ENCODE measurements at regions not wholly inside any gene's neighbourhood (a gene's known extent, or its start where the extent isn't known, plus 50 kb on each side); places are given as distances from the start of the nearest gene placed in this dataset.

- no peak overlapping the region for H3K9ac ChIP-seq (ENCODE audit: low read depth in 1 of 2, low read length in 2 of 2)
- TF ChIP-seq CTCF (IDR thresholded peaks at IDR 0.05; ENCODE audit: low read depth, low read length, missing input control) (no peak), NR2F2 (IDR thresholded peaks at IDR 0.05) (no peak), FOXA2 (IDR thresholded peaks at IDR 0.05) (no peak), TAF1 (conservative IDR thresholded peaks at IDR 0.05) (no peak), SP1 (IDR thresholded peaks at IDR 0.05) (no peak), MAX (IDR thresholded peaks at IDR 0.05) (no peak), ATF3 (IDR thresholded peaks at IDR 0.05) (no peak), RXRA (IDR thresholded peaks at IDR 0.05) (no peak), EGR1 (IDR thresholded peaks at IDR 0.05; ENCODE audit: low read depth in 2 of 2) (no peak), HNF4A (conservative IDR thresholded peaks at IDR 0.05) (no peak), HNF4G (IDR thresholded peaks at IDR 0.05) (no peak), JUND (IDR thresholded peaks at IDR 0.05) (no peak)
- no peak overlapping the region for H3K27ac ChIP-seq (ENCODE audit: low read depth in 1 of 2, low read length in 2 of 2)
- peaks cover 0 to 3% (median 0%) of the 10 kb centered on the region in 4 donors for H3K27me3 ChIP-seq (ENCODE audit: control insufficient read depth in 4 of 4, insufficient read depth in 4 of 4, low read length in 3 of 4)
- no peaks in the 10 kb centered on the region for H3K9me3 ChIP-seq (ENCODE audit: control insufficient read depth in 4 of 4, low read length in 3 of 4)
- H3K4me1 ChIP-seq (ENCODE audit: control insufficient read depth in 4 of 4, insufficient read depth in 4 of 4, low read length in 3 of 4): no peaks in the 10 kb centered on the region
- H3K4me3 ChIP-seq (ENCODE audit: low read depth in 1 of 3, low read length in 3 of 3): no peak overlapping the region
- H3K36me3 ChIP-seq (ENCODE audit: control insufficient read depth in 4 of 4, insufficient read depth in 3 of 4, low read depth in 1 of 4, low read length in 3 of 4): no peaks in the 10 kb centered on the region
- WGBS: 86% methylated on average over 8 of the region's 8 CpGs
- no peak for DNase-seq (ENCODE audit: low spot score)
Measured at GRCh38 chr1:4596486-4596885, 57.9 kb upstream of the AJAP1 start.

GRCh38 chr1:4597020-4597419, 57.4 kb upstream of the AJAP1 start:
- Histone ChIP-seq H3K27ac (ENCODE audit: low read depth in 1 of 2, low read length in 2 of 2) (no peak overlapping the region), H3K9ac (ENCODE audit: low read depth in 1 of 2, low read length in 2 of 2) (no peak overlapping the region), H3K27me3 (ENCODE audit: control insufficient read depth in 4 of 4, insufficient read depth in 4 of 4, low read length in 3 of 4) (peaks cover 0 to 3% (median 0%) of the 10 kb centered on the region in 4 donors), H3K9me3 (ENCODE audit: control insufficient read depth in 4 of 4, low read length in 3 of 4) (no peaks in the 10 kb centered on the region), H3K4me1 (ENCODE audit: control insufficient read depth in 4 of 4, insufficient read depth in 4 of 4, low read length in 3 of 4) (no peaks in the 10 kb centered on the region), H3K4me3 (ENCODE audit: low read depth in 1 of 3, low read length in 3 of 3) (no peak overlapping the region), H3K36me3 (ENCODE audit: control insufficient read depth in 4 of 4, insufficient read depth in 3 of 4, low read depth in 1 of 4, low read length in 3 of 4) (no peaks in the 10 kb centered on the region)
- TF ChIP-seq RAD21 (IDR thresholded peaks at IDR 0.05) (no peak), EGR1 (IDR thresholded peaks at IDR 0.05; ENCODE audit: low read depth in 2 of 2) (no peak), HNF4A (conservative IDR thresholded peaks at IDR 0.05) (no peak), YY1 (IDR thresholded peaks at IDR 0.05) (no peak), FOXA1 (IDR thresholded peaks at IDR 0.05) (no peak), RXRA (IDR thresholded peaks at IDR 0.05) (no peak), CTCF (IDR thresholded peaks at IDR 0.05; ENCODE audit: low read depth, low read length, missing input control) (no peak)
- DNase-seq (ENCODE audit: low spot score): no peak
- WGBS: 60% methylated on average over 5 of the region's 5 CpGs

GRCh38 chr1:4598561-4598960, 55.8 kb upstream of the AJAP1 start:
- DNase-seq (ENCODE audit: low spot score): no peak
- TF ChIP-seq GABPA (IDR thresholded peaks at IDR 0.05 in 1 of 2, conservative IDR thresholded peaks at IDR 0.05 in 1 of 2) (no peak), FOXA1 (IDR thresholded peaks at IDR 0.05) (no peak), HNF4A (conservative IDR thresholded peaks at IDR 0.05) (no peak)
- Histone ChIP-seq H3K9ac (ENCODE audit: low read depth in 1 of 2, low read length in 2 of 2) (no peak overlapping the region), H3K27me3 (ENCODE audit: control insufficient read depth in 4 of 4, insufficient read depth in 4 of 4, low read length in 3 of 4) (peaks cover 0 to 3% (median under 1%) of the 10 kb centered on the region in 4 donors), H3K27ac (ENCODE audit: low read depth in 1 of 2, low read length in 2 of 2) (no peak overlapping the region), H3K4me1 (ENCODE audit: control insufficient read depth in 4 of 4, insufficient read depth in 4 of 4, low read length in 3 of 4) (no peaks in the 10 kb centered on the region), H3K9me3 (ENCODE audit: control insufficient read depth in 4 of 4, low read length in 3 of 4) (no peaks in the 10 kb centered on the region), H3K36me3 (ENCODE audit: control insufficient read depth in 4 of 4, insufficient read depth in 3 of 4, low read depth in 1 of 4, low read length in 3 of 4) (no peaks in the 10 kb centered on the region), H3K4me3 (ENCODE audit: low read depth in 1 of 3, low read length in 3 of 3) (no peak overlapping the region)
- WGBS: 73% methylated on average over 6 of the region's 6 CpGs
